H1 (cell line): ENCODE measurements at regions not wholly inside any gene's neighbourhood (a gene's known extent, or its start where the extent isn't known, plus 50 kb on each side); places are given as distances from the start of the nearest gene placed in this dataset.

Experiments used
- CTCF ChIA-PET: fragments of 300-600 bp; sonication (Branson Sonifier 250); formaldehyde crosslinking; loops from one replicate; lab custom pipeline; 2021; ENCODE audit not compliant: partially characterized antibody; lab: Charles Lee
- POLR2A ChIA-PET: fragments of 300-600 bp; sonication (Branson Sonifier 250); formaldehyde crosslinking; loops from one replicate; lab custom pipeline; 2021; ENCODE audit warnings: inconsistent platforms; ENCODE audit not compliant: partially characterized antibody; lab: Charles Lee
- DNase-seq, 2 experiments: peaks; one replicate each; pipeline versions ENCODE4 v3.0.0 to v3.0.0-alpha.2; 2010 to 2022; ENCODE audit warnings: low spot score in 2 of 2, low read depth in 1 of 2, mixed read lengths in 1 of 2
- FAIRE-seq: peaks from 2 replicates; lab custom pipeline; 2011; peaks lifted over from hg19 to GRCh38; lab: Jason Lieb, UNC
- H2AFZ ChIP-seq: 2 replicates; pipeline ENCODE4 v1.8.1; 2012; ENCODE audit warnings: low read length, inconsistent platforms
- H2AK5ac ChIP-seq: 2 replicates; pipeline ENCODE4 v1.6.1; 2013; ENCODE audit warnings: low read depth, low read length
- H2BK120ac ChIP-seq: replicated peaks from 2 replicates; pipeline ENCODE3; 2013; ENCODE audit warnings: low read depth, low read length, inconsistent platforms
- H2BK12ac ChIP-seq: 2 replicates; pipeline ENCODE4 v1.6.1; 2013; ENCODE audit warnings: low read depth, low read length
- H2BK15ac ChIP-seq: 2 replicates; pipeline ENCODE4 v1.6.1; 2013; ENCODE audit warnings: low read length
- H2BK20ac ChIP-seq: 2 replicates; pipeline ENCODE4 v1.6.1; 2013; ENCODE audit warnings: low read length
- H2BK5ac ChIP-seq: 2 replicates; pipeline ENCODE4 v1.6.1; 2013; ENCODE audit warnings: low read depth, low read length
- H3K14ac ChIP-seq: 2 replicates; pipeline ENCODE4 v1.6.1; 2013; ENCODE audit warnings: inconsistent platforms; ENCODE audit not compliant: insufficient read length
- H3K18ac ChIP-seq: 2 replicates; pipeline ENCODE4 v1.6.1; 2013; ENCODE audit warnings: low read length; ENCODE audit errors: extremely low read depth
- H3K23ac ChIP-seq: 2 replicates; pipeline ENCODE4 v1.6.1; 2013; ENCODE audit warnings: inconsistent platforms; ENCODE audit not compliant: insufficient read length
- H3K23me2 ChIP-seq: 2 replicates; pipeline ENCODE4 v1.6.1; 2013; ENCODE audit warnings: low read depth, low read length
- H3K27ac ChIP-seq: 2 replicates; pipeline ENCODE4 v1.6.1; 2011; ENCODE audit warnings: low read depth, low read length, inconsistent platforms
- H3K27me3 ChIP-seq, 4 experiments: replicated peaks in 1 of 4; 1 replicate in 1 of 4; 2 replicates in 3 of 4; pipeline versions ENCODE4 v1.6.1 to v1.8.1; 2011 to 2013; ENCODE audit warnings: low read length in 3 of 4, mild to moderate bottlenecking in 3 of 4, inconsistent platforms in 2 of 4, mixed read lengths in 2 of 4, moderate library complexity in 1 of 4; ENCODE audit not compliant: control insufficient read depth in 3 of 4, insufficient read depth in 3 of 4; ENCODE audit errors: extremely low read depth in 1 of 4
- H3K36me3 ChIP-seq, 4 experiments: 2 replicates each; pipeline versions ENCODE4 v1.6.1 to v1.8.1; 2011 to 2013; ENCODE audit warnings: mild to moderate bottlenecking in 4 of 4, low read length in 3 of 4, moderate library complexity in 2 of 4, control low read depth in 1 of 4, inconsistent platforms in 1 of 4; ENCODE audit not compliant: insufficient read depth in 4 of 4, control insufficient read depth in 2 of 4
- H3K4ac ChIP-seq: replicated peaks from 2 replicates; pipeline ENCODE3; 2013; ENCODE audit warnings: low read length, low read depth, mixed read lengths, inconsistent platforms; ENCODE audit not compliant: insufficient read length
- H3K4me1 ChIP-seq, 4 experiments: replicated peaks in 1 of 4; 1 replicate in 1 of 4; 2 replicates in 3 of 4; pipeline versions ENCODE4 v1.6.1 to v1.8.1; 2011 to 2013; ENCODE audit warnings: low read length in 3 of 4, inconsistent platforms in 2 of 4, mixed read lengths in 1 of 4; ENCODE audit not compliant: insufficient read depth in 4 of 4, control insufficient read depth in 3 of 4
- H3K4me2 ChIP-seq, 2 experiments: 2 replicates each; pipeline versions ENCODE4 v1.6.1 to v1.8.1; 2011 to 2013; ENCODE audit warnings: low read depth in 2 of 2, low read length in 2 of 2, control low read depth in 1 of 2, inconsistent platforms in 1 of 2, mild to moderate bottlenecking in 1 of 2; ENCODE audit not compliant: insufficient read depth in 1 of 2
- H3K4me3 ChIP-seq, 4 experiments: fragments of 200-600, 300-600 bp in 1 of 4; sonication (generic), shearing (Covaris generic), sonication (Bioruptor Twin) in 1 of 4; 2 replicates each; pipeline versions ENCODE4 v1.5.1 to v1.8.1; 2011 to 2016; ENCODE audit warnings: low read length in 4 of 4, low read depth in 3 of 4, control low read depth in 2 of 4, inconsistent platforms in 2 of 4, mild to moderate bottlenecking in 2 of 4, mixed read lengths in 1 of 4, moderate library complexity in 1 of 4; ENCODE audit not compliant: insufficient read depth in 2 of 4; ENCODE audit errors: extremely low read depth in 1 of 4
- H3K56ac ChIP-seq: replicated peaks from 2 replicates; pipeline ENCODE3; 2013; ENCODE audit warnings: low read depth, mild to moderate bottlenecking, mixed read lengths, low read length, inconsistent platforms; ENCODE audit not compliant: insufficient read length
- H3K79me1 ChIP-seq: 2 replicates; pipeline ENCODE4 v1.6.1; 2013; ENCODE audit warnings: low read depth, low read length, control low read depth
- H3K79me2 ChIP-seq, 2 experiments: 2 replicates each; pipeline versions ENCODE4 v1.6.1 to v1.8.1; 2012 to 2013; ENCODE audit warnings: low read length in 2 of 2, mild to moderate bottlenecking in 2 of 2, inconsistent platforms in 1 of 2; ENCODE audit not compliant: insufficient read depth in 2 of 2, control insufficient read depth in 1 of 2
- H3K9ac ChIP-seq, 4 experiments: replicated peaks in 1 of 4; 1 replicate in 1 of 4; 2 replicates in 3 of 4; pipeline versions ENCODE4 v1.6.1 to v1.8.1; 2011 to 2013; ENCODE audit warnings: low read depth in 3 of 4, low read length in 3 of 4, control low read depth in 2 of 4, mild to moderate bottlenecking in 2 of 4, moderate library complexity in 2 of 4, inconsistent platforms in 1 of 4; ENCODE audit errors: extremely low read depth in 1 of 4
- H3K9me3 ChIP-seq, 2 experiments: 2 replicates each; pipeline versions ENCODE4 v1.6.1 to v1.8.1; 2012 to 2013; ENCODE audit warnings: mild to moderate bottlenecking in 2 of 2, moderate library complexity in 2 of 2, control low read depth in 1 of 2, inconsistent platforms in 1 of 2, low read depth in 1 of 2, low read length in 1 of 2, mixed read lengths in 1 of 2; ENCODE audit not compliant: insufficient read depth in 2 of 2
- H4K20me1 ChIP-seq, 2 experiments: replicated peaks in 1 of 2; 2 replicates each; pipeline versions ENCODE3 to v1.8.1; 2011 to 2013; ENCODE audit warnings: inconsistent platforms in 2 of 2, low read length in 2 of 2, mild to moderate bottlenecking in 1 of 2; ENCODE audit not compliant: insufficient read depth in 2 of 2, control insufficient read depth in 1 of 2
- H4K5ac ChIP-seq: 2 replicates; pipeline ENCODE4 v1.6.1; 2013; ENCODE audit warnings: low read length, low read depth, mixed read lengths, inconsistent platforms; ENCODE audit not compliant: insufficient read length
- H4K8ac ChIP-seq: 2 replicates; pipeline ENCODE4 v1.8.0; 2013; ENCODE audit warnings: mild to moderate bottlenecking, moderate library complexity, low read length, inconsistent platforms; ENCODE audit not compliant: insufficient read depth; ENCODE audit errors: extremely low read depth
- H4K91ac ChIP-seq: replicated peaks from 2 replicates; pipeline ENCODE3; 2013; ENCODE audit warnings: low read length, mixed read lengths, inconsistent platforms; ENCODE audit not compliant: insufficient read length
- CBX8 ChIP-seq: fragments of 300-800, 300-1000 bp; sonication (generic); IDR thresholded peaks from 2 replicates; pipeline ENCODE4 v1.7.1; 2016; ENCODE audit warnings: low read depth, low read length, borderline replicate concordance
- CEBPB ChIP-seq: IDR thresholded peaks from 2 replicates; pipeline ENCODE4 v1.6.1; 2012; ENCODE audit warnings: low read depth, low read length
- CHD2 ChIP-seq: IDR thresholded peaks from 2 replicates; pipeline ENCODE4 v1.6.1; 2012; ENCODE audit warnings: low read length, improper control_type of control experiment
- CREB1 ChIP-seq: IDR thresholded peaks from 2 replicates; pipeline ENCODE4 v1.6.1; 2012; ENCODE audit warnings: inconsistent platforms
- EZH2 ChIP-seq: fragments of 200-600 bp; sonication (generic); IDR thresholded peaks from 2 replicates; pipeline ENCODE4 v1.7.1; 2012; ENCODE audit warnings: low read depth, mild to moderate bottlenecking, moderate library complexity, low read length, inconsistent platforms; ENCODE audit not compliant: severe bottlenecking
- FOSL1 ChIP-seq: IDR thresholded peaks from 2 replicates; pipeline ENCODE4 v1.6.1; 2011; ENCODE audit warnings: mild to moderate bottlenecking, low read depth, low read length, moderate library complexity; ENCODE audit not compliant: insufficient read depth
- GABPA ChIP-seq: IDR thresholded peaks from 2 replicates; pipeline ENCODE4 v1.6.1; 2011; ENCODE audit warnings: mild to moderate bottlenecking, low read length, moderate library complexity, borderline replicate concordance; ENCODE audit not compliant: insufficient read depth
- GTF2F1 ChIP-seq: IDR thresholded peaks from 2 replicates; pipeline ENCODE4 v1.6.1; 2012; ENCODE audit warnings: low read depth, low read length, improper control_type of control experiment, borderline replicate concordance
- JUND ChIP-seq: IDR thresholded peaks from 2 replicates; pipeline ENCODE4 v1.6.1; 2011; ENCODE audit warnings: mild to moderate bottlenecking, improper control_type of control experiment, low read length
- KDM1A ChIP-seq: fragments of 200-600, 300-600 bp; sonication (generic); IDR thresholded peaks from 2 replicates; pipeline ENCODE4 v1.7.1; 2016; ENCODE audit warnings: mild to moderate bottlenecking, low read length, borderline replicate concordance
- KDM4A ChIP-seq: IDR thresholded peaks from one replicate; pipeline ENCODE4 v1.7.1; 2012; ENCODE audit warnings: low read depth, mild to moderate bottlenecking, moderate library complexity, low read length, inconsistent platforms; ENCODE audit not compliant: severe bottlenecking
- KDM5A ChIP-seq: fragments of 200-600 bp; IDR thresholded peaks from 2 replicates; pipeline ENCODE4 v1.7.1; 2012; ENCODE audit warnings: mild to moderate bottlenecking, low read length, inconsistent platforms, mixed read lengths
- POLR2A ChIP-seq, 2 experiments: IDR thresholded peaks; 1 replicate in 1 of 2; 2 replicates in 1 of 2; pipeline ENCODE4 v1.6.1; 2011; ENCODE audit warnings: low read depth in 2 of 2, low read length in 2 of 2, mild to moderate bottlenecking in 2 of 2; ENCODE audit errors: control extremely low read depth in 1 of 2
- RAD21 ChIP-seq, 2 experiments: IDR thresholded peaks in 1 of 2; conservative IDR thresholded peaks in 1 of 2; 2 replicates each; pipeline ENCODE4 v1.6.1; 2011; ENCODE audit warnings: low read depth in 2 of 2, low read length in 2 of 2, improper control_type of control experiment in 1 of 2, inconsistent platforms in 1 of 2, mild to moderate bottlenecking in 1 of 2, moderate library complexity in 1 of 2
- RFX5 ChIP-seq: IDR thresholded peaks from 2 replicates; pipeline ENCODE4 v1.6.1; 2011; ENCODE audit warnings: low read depth, low read length, improper control_type of control experiment, borderline replicate concordance
- RNF2 ChIP-seq: fragments of 200-900, 300-1000 bp; sonication (generic); IDR thresholded peaks from 2 replicates; pipeline ENCODE4 v1.7.1; 2016; ENCODE audit warnings: borderline replicate concordance, low read depth, mild to moderate bottlenecking, antibody characterized with exemption, low read length; ENCODE audit not compliant: poor library complexity, severe bottlenecking; ENCODE audit errors: missing control alignments
- WGBS, 2 experiments: shearing (Covaris generic) in 1 of 2; methylation state at CpG; one replicate each; pipeline versions ENCODE4 v1.1.6 to v1.1.7; 2013 to 2015; ENCODE audit warnings: low lambda C conversion rate in 2 of 2, mixed read lengths in 2 of 2, inconsistent platforms in 1 of 2, low coverage in 1 of 2, missing lambda C conversion rate in 1 of 2; ENCODE audit not compliant: insufficient replicate concordance in 2 of 2, insufficient coverage in 1 of 2, insufficient read length in 1 of 2; ENCODE audit errors: extremely low coverage in 1 of 2, missing lambda C conversion rate in 1 of 2; 5-methylcytosine and 5-hydroxymethylcytosine counted together

GRCh38 chr7:112640685-112641084 is 149.5 kb downstream of the TMEM168 start:
- Histone ChIP-seq H4K91ac (no peak overlapping the region), H2AK5ac (no peak overlapping the region), H2BK5ac (no peak overlapping the region), H3K9me3 (peaks cover 0 to 3% of the 10 kb centered on the region in 2 experiments; a peak in 2 of 4 replicates), H2AFZ (no peak overlapping the region), H3K14ac (no peak overlapping the region), H4K5ac (no peak overlapping the region), H3K4me3 (no peak overlapping the region), H2BK12ac (no peak overlapping the region), H3K23me2 (no peaks in the 10 kb centered on the region), H3K23ac (no peak overlapping the region), H3K9ac (no peak overlapping the region), H3K79me2 (no peaks in the 10 kb centered on the region), H3K36me3 (no peaks in the 10 kb centered on the region), H3K79me1 (no peaks in the 10 kb centered on the region), H4K20me1 (no peaks in the 10 kb centered on the region), H3K4me2 (no peak overlapping the region), H3K4ac (no peak overlapping the region), H2BK15ac (no peak overlapping the region), H3K27ac (no peak overlapping the region), H4K8ac (no peak overlapping the region), H3K18ac (no peak overlapping the region), H3K4me1 (no peaks in the 10 kb centered on the region), H3K56ac (no peak overlapping the region), H2BK20ac (no peak overlapping the region), H2BK120ac (no peak overlapping the region), H3K27me3 (no peaks in the 10 kb centered on the region)
- POLR2A ChIA-PET = no interaction called here
- DNase-seq (no peak), FAIRE-seq (no peak)
- WGBS, 2 experiments = 86% methylated on average over 1 of the region's 1 CpG; no CpG with 5 or more reads in 1 of the 2 experiments
- CTCF ChIA-PET = no interaction called here
- no peak for TF ChIP-seq KDM4A
- no peak for TF ChIP-seq POLR2A (IDR thresholded peaks at IDR 0.05; ENCODE audit: control extremely low read depth in 1 of 2, low read depth in 2 of 2, low read length in 2 of 2)
- no peak for TF ChIP-seq CREB1
- TF ChIP-seq RNF2 = no peak
- no peak for TF ChIP-seq GTF2F1
- TF ChIP-seq CHD2 = no peak
- no peak for TF ChIP-seq JUND
- no peak for TF ChIP-seq GABPA
- no peak for TF ChIP-seq RFX5
- no peak for TF ChIP-seq CBX8
- no peak for TF ChIP-seq KDM1A
- TF ChIP-seq EZH2 = no peak
- no peak for TF ChIP-seq KDM5A
- no peak for TF ChIP-seq RAD21 (IDR thresholded peaks at IDR 0.05 in 1 of 2, conservative IDR thresholded peaks at IDR 0.05 in 1 of 2; ENCODE audit: low read depth in 2 of 2, low read length in 2 of 2)
- TF ChIP-seq FOSL1 = no peak
- TF ChIP-seq CEBPB = no peak
